ENCODE measurements at regions not wholly inside any gene's neighbourhood (a gene's known extent, or its start where the extent isn't known, plus 50 kb on each side); places are given as distances from the start of the nearest gene placed in this dataset.

- H3K9me3 Mint-ChIP-seq: no peaks in the 10 kb centered on the region
- H3K4me3 Mint-ChIP-seq: no peak overlapping the region
- DNase-seq: no peak
- peaks cover 0 to 2% (median 2%) of the 10 kb centered on the region in 3 donors for H3K27me3 Mint-ChIP-seq (ENCODE audit: low read depth in 3 of 3)
- H3K27ac Mint-ChIP-seq: no peak overlapping the region
- H3K36me3 Mint-ChIP-seq: no peaks in the 10 kb centered on the region
- no peaks in the 10 kb centered on the region for H3K4me1 Mint-ChIP-seq
Measured at GRCh38 chr2:16284941-16285625, 344.7 kb downstream of the MYCN start.

- Mint-ChIP-seq H3K27ac (no peak overlapping the region), H3K4me1 (no peaks in the 10 kb centered on the region), H3K9me3 (peaks cover 0 to 2% (median 0%) of the 10 kb centered on the region in 6 donors), H3K27me3 (ENCODE audit: low read depth in 3 of 3) (peaks cover 0 to 2% (median 1%) of the 10 kb centered on the region in 3 donors), H3K36me3 (no peaks in the 10 kb centered on the region), H3K4me3 (no peak overlapping the region)
- DNase-seq: no peak
Measured at GRCh38 chr2:16283071-16283850, 342.9 kb downstream of the MYCN start.

- no peak overlapping the region for H3K4me3 Mint-ChIP-seq
- DNase-seq: no peak
- no peaks in the 10 kb centered on the region for H3K4me1 Mint-ChIP-seq
Measured at GRCh38 chr2:16282511-16282910, 342.2 kb downstream of the MYCN start.

GRCh38 chr2:16281451-16282335 lies 341.3 kb downstream of the MYCN start:
- Mint-ChIP-seq H3K27ac (no peak overlapping the region), H3K36me3 (no peaks in the 10 kb centered on the region), H3K4me3 (no peak overlapping the region), H3K4me1 (no peaks in the 10 kb centered on the region), H3K27me3 (ENCODE audit: low read depth in 3 of 3) (peaks cover 0 to 2% (median 2%) of the 10 kb centered on the region in 3 donors), H3K9me3 (peaks cover 0 to 2% (median 0%) of the 10 kb centered on the region in 6 donors)
- DNase-seq: no peak

More at GRCh38 chr2:16282511-16282910, 342.2 kb downstream of the MYCN start:
- peaks cover 0 to 2% (median 0%) of the 10 kb centered on the region in 6 donors for H3K9me3 Mint-ChIP-seq
- H3K36me3 Mint-ChIP-seq: no peaks in the 10 kb centered on the region
- H3K27me3 Mint-ChIP-seq (ENCODE audit: low read depth in 3 of 3): peaks cover 0 to 2% (median 2%) of the 10 kb centered on the region in 3 donors
- no peak overlapping the region for H3K27ac Mint-ChIP-seq

- no peaks in the 10 kb centered on the region for H3K36me3 Mint-ChIP-seq
- H3K9me3 Mint-ChIP-seq: peaks cover 0 to 2% (median 0%) of the 10 kb centered on the region in 6 donors
- H3K27me3 Mint-ChIP-seq (ENCODE audit: low read depth in 3 of 3): peaks cover 0 to 2% (median 2%) of the 10 kb centered on the region in 3 donors
- H3K27ac Mint-ChIP-seq: no peak overlapping the region
- no peaks in the 10 kb centered on the region for H3K4me1 Mint-ChIP-seq
- H3K4me3 Mint-ChIP-seq: no peak overlapping the region
- DNase-seq: no peak
Measured at GRCh38 chr2:16280081-16280480, 339.7 kb downstream of the MYCN start.

GRCh38 chr2:16279641-16280040 lies 339.3 kb downstream of the MYCN start:
- Mint-ChIP-seq H3K36me3 (no peaks in the 10 kb centered on the region), H3K27me3 (ENCODE audit: low read depth in 3 of 3) (peaks cover 0 to 2% (median 2%) of the 10 kb centered on the region in 3 donors), H3K27ac (no peak overlapping the region), H3K4me3 (no peak overlapping the region), H3K9me3 (peaks cover 0 to 2% (median 0%) of the 10 kb centered on the region in 6 donors), H3K4me1 (no peaks in the 10 kb centered on the region)
- DNase-seq: no peak

GRCh38 chr2:16279201-16279570 lies 338.8 kb downstream of the MYCN start:
- peaks cover 0 to 2% (median 2%) of the 10 kb centered on the region in 3 donors for H3K27me3 Mint-ChIP-seq (ENCODE audit: low read depth in 3 of 3)
- H3K4me1 Mint-ChIP-seq: no peaks in the 10 kb centered on the region
- H3K27ac Mint-ChIP-seq: no peak overlapping the region
- no peak overlapping the region for H3K4me3 Mint-ChIP-seq
- H3K9me3 Mint-ChIP-seq: peaks cover 0 to 2% (median 0%) of the 10 kb centered on the region in 6 donors
- no peak for DNase-seq
- H3K36me3 Mint-ChIP-seq: no peaks in the 10 kb centered on the region

- Mint-ChIP-seq H3K27ac (no peak overlapping the region), H3K4me1 (no peaks in the 10 kb centered on the region), H3K4me3 (no peak overlapping the region), H3K36me3 (no peaks in the 10 kb centered on the region), H3K9me3 (peaks cover 0 to 2% (median 0%) of the 10 kb centered on the region in 6 donors), H3K27me3 (ENCODE audit: low read depth in 3 of 3) (peaks cover 0 to 2% (median 0%) of the 10 kb centered on the region in 3 donors)
- no peak for DNase-seq
Measured at GRCh38 chr2:16278421-16279200, 338.3 kb downstream of the MYCN start.

GRCh38 chr2:16277117-16277516 lies 336.8 kb downstream of the MYCN start:
- no peaks in the 10 kb centered on the region for H3K4me1 Mint-ChIP-seq
- no peak overlapping the region for H3K4me3 Mint-ChIP-seq
- H3K27ac Mint-ChIP-seq: no peak overlapping the region
- no peaks in the 10 kb centered on the region for H3K36me3 Mint-ChIP-seq
- peaks cover 0 to 2% (median 0%) of the 10 kb centered on the region in 6 donors for H3K9me3 Mint-ChIP-seq
- no peak for DNase-seq
- peaks cover 0 to 3% (median 2%) of the 10 kb centered on the region in 3 donors for H3K27me3 Mint-ChIP-seq (ENCODE audit: low read depth in 3 of 3)

GRCh38 chr2:16275661-16276060 lies 335.3 kb downstream of the MYCN start:
- H3K36me3 Mint-ChIP-seq: no peaks in the 10 kb centered on the region
- H3K4me3 Mint-ChIP-seq: no peak overlapping the region
- no peak overlapping the region for H3K27ac Mint-ChIP-seq
- no peaks in the 10 kb centered on the region for H3K4me1 Mint-ChIP-seq
- DNase-seq: no peak
- H3K9me3 Mint-ChIP-seq: peaks cover 0 to 2% (median 0%) of the 10 kb centered on the region in 6 donors
- H3K27me3 Mint-ChIP-seq (ENCODE audit: low read depth in 3 of 3): peaks cover 0 to 3% (median 2%) of the 10 kb centered on the region in 3 donors

GRCh38 chr2:16275131-16275530 lies 334.8 kb downstream of the MYCN start:
- Mint-ChIP-seq H3K36me3 (no peaks in the 10 kb centered on the region), H3K27me3 (ENCODE audit: low read depth in 3 of 3) (peaks cover 0 to 3% (median 2%) of the 10 kb centered on the region in 3 donors), H3K27ac (no peak overlapping the region), H3K4me3 (no peak overlapping the region), H3K4me1 (no peaks in the 10 kb centered on the region), H3K9me3 (peaks cover 0 to 2% (median 0%) of the 10 kb centered on the region in 6 donors)
- DNase-seq: no peak

- H3K36me3 Mint-ChIP-seq: no peaks in the 10 kb centered on the region
- peak overlapping the region in 1 of 6 donors; percentile 25 for H3K27ac Mint-ChIP-seq
- H3K27me3 Mint-ChIP-seq (ENCODE audit: low read depth in 3 of 3): peaks cover 0 to 3% (median 0%) of the 10 kb centered on the region in 3 donors
- DNase-seq: no peak
- H3K4me3 Mint-ChIP-seq: no peak overlapping the region
- H3K9me3 Mint-ChIP-seq: no peaks in the 10 kb centered on the region
- H3K4me1 Mint-ChIP-seq: no peaks in the 10 kb centered on the region
Measured at GRCh38 chr2:16273111-16273510, 332.8 kb downstream of the MYCN start.
